ENCODE measurements at regions not wholly inside any gene's neighbourhood (a gene's known extent, or its start where the extent isn't known, plus 50 kb on each side); places are given as distances from the start of the nearest gene placed in this dataset.

DNA sequence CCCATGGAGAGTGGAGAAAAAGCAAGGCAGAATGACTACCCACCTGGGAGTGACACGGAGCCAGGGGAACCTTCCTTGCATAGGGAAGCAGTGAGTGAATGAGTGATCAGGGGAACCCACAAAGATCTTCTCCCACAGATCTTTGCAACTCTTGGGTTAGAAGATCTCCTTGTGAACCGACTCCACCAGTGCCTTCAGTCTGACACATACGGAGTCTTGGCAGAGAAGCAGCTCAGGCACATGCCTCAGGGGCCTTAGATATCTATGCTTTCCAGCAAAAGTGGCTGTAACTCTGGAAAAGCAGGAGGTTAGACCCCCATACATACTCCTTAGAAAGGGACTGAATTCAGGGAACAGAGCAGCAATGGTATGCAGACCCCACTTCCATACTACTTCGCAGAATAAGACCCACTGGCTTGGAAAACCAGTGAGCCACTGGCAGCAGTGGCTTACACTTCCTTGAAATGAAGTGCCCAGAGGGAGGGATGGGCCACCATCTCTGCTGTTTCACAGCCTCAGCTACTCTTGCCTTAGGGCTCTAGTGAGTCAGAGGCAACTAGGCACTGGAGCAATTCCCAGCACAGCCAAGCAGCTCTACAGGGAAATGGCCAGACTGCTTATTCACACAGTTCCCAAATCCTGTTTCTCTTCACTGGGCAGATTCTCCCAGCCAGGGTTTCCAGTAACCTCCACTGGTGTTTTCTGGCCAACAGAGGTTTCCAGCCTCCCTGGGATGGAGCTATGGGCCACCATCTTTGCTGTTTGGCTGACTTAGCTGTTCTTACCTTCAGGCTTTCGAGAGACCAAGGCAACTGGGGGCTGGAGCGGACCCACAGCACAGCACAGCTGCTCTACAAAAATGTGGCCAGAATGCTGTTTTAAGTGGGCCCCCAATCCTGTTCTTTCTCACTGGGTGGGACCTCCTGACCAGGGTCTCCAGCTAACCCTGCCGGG is 82.8 kb upstream of the TCEAL2 start:
- no peak overlapping the region for H2AFZ ChIP-seq (ENCODE audit: low read depth)
- H3K4me3 ChIP-seq (IDR thresholded peaks at IDR 0.05; ENCODE audit: insufficient read depth, low read depth, low read length), result no peak overlapping the region
- TF ChIP-seq, protein P1, sequence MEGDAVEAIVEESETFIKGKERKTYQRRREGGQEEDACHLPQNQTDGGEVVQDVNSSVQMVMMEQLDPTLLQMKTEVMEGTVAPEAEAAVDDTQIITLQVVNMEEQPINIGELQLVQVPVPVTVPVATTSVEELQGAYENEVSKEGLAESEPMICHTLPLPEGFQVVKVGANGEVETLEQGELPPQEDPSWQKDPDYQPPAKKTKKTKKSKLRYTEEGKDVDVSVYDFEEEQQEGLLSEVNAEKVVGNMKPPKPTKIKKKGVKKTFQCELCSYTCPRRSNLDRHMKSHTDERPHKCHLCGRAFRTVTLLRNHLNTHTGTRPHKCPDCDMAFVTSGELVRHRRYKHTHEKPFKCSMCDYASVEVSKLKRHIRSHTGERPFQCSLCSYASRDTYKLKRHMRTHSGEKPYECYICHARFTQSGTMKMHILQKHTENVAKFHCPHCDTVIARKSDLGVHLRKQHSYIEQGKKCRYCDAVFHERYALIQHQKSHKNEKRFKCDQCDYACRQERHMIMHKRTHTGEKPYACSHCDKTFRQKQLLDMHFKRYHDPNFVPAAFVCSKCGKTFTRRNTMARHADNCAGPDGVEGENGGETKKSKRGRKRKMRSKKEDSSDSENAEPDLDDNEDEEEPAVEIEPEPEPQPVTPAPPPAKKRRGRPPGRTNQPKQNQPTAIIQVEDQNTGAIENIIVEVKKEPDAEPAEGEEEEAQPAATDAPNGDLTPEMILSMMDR (conservative IDR thresholded peaks at IDR 0.05; ENCODE audit: low read depth, low read length), result no peak
- H3K27me3 ChIP-seq (ENCODE audit: insufficient read depth, low read depth), result no peaks in the 10 kb centered on the region
- H3K79me2 ChIP-seq (ENCODE audit: insufficient read depth, low read depth), result no peaks in the 10 kb centered on the region
- no peaks in the 10 kb centered on the region for H4K20me1 ChIP-seq (ENCODE audit: insufficient read depth)
- H3K9ac ChIP-seq, result no peak overlapping the region
- no peak overlapping the region for H3K27ac ChIP-seq
- H3K4me1 ChIP-seq (ENCODE audit: low read depth, poor library complexity, severe bottlenecking), result no peaks in the 10 kb centered on the region
- no peaks in the 10 kb centered on the region for H3K36me3 ChIP-seq (ENCODE audit: insufficient read depth)
- no peak overlapping the region for H3K4me2 ChIP-seq

DNA sequence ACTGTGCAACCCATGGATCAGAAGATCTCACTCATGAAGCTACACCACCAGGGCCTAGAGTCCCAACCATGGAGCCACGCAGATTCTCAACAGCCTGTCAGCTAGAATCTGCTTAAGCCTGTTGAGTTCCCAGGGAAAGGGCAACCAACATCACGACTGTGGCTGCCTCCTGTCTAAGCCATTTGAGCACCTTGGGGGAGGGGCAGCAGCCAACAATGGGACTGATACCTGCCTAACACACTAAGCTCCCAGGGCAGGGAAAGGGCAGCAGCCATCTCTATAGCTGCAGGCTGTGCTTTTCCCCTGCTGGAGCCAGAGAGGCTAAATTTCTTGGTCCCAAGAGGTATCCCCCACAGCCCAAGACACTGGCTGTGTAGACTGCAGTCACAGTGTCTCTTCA is 96.5 kb upstream of the TCEAL2 start:
- H3K4me1 ChIP-seq (ENCODE audit: low read depth, poor library complexity, severe bottlenecking), result no peaks in the 10 kb centered on the region
- H3K4me2 ChIP-seq, result no peak overlapping the region
- no peaks in the 10 kb centered on the region for H3K79me2 ChIP-seq (ENCODE audit: insufficient read depth, low read depth)
- no peak overlapping the region for H2AFZ ChIP-seq (ENCODE audit: low read depth)
- H3K27ac ChIP-seq, result no peak overlapping the region
- no peak overlapping the region for H3K9ac ChIP-seq
- TF ChIP-seq, protein P1 (conservative IDR thresholded peaks at IDR 0.05; ENCODE audit: low read depth, low read length), result no peak
- H3K27me3 ChIP-seq (ENCODE audit: insufficient read depth, low read depth), result no peaks in the 10 kb centered on the region
- no peaks in the 10 kb centered on the region for H4K20me1 ChIP-seq (ENCODE audit: insufficient read depth)
- no peak overlapping the region for H3K4me3 ChIP-seq (IDR thresholded peaks at IDR 0.05; ENCODE audit: insufficient read depth, low read depth, low read length)
- H3K36me3 ChIP-seq (ENCODE audit: insufficient read depth), result no peaks in the 10 kb centered on the region

DNA sequence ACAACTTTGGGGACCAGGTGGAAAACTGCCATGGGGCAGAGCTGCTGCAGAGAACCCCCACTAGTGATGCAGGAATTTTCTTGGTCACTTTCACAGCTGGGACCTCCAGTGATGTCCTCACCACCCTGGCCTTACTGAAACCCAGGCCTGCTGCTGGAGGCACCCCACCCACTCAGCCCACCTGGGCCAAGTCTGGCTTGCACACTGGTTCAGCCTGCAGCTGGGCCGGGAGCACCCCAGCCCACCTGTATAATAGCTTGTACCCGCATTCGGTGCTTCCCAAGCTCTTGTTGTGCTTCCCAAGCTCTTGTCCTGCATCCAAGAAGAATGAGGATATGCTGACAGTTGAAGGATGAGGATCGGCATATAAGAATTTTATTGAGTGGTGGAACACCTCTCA is 86.4 kb upstream of the ZMAT1 start:
- H3K4me1 ChIP-seq (ENCODE audit: low read depth, poor library complexity, severe bottlenecking), result no peaks in the 10 kb centered on the region
- H3K27me3 ChIP-seq (ENCODE audit: insufficient read depth, low read depth), result no peaks in the 10 kb centered on the region
- no peaks in the 10 kb centered on the region for H3K79me2 ChIP-seq (ENCODE audit: insufficient read depth, low read depth)
- H4K20me1 ChIP-seq (ENCODE audit: insufficient read depth), result no peaks in the 10 kb centered on the region
- no peak overlapping the region for H3K4me3 ChIP-seq (IDR thresholded peaks at IDR 0.05; ENCODE audit: insufficient read depth, low read depth, low read length)
- TF ChIP-seq, protein P1 (conservative IDR thresholded peaks at IDR 0.05; ENCODE audit: low read depth, low read length), result no peak
- no peak overlapping the region for H3K9ac ChIP-seq
- H3K27ac ChIP-seq, result no peak overlapping the region
- H2AFZ ChIP-seq (ENCODE audit: low read depth), result no peak overlapping the region
- no peaks in the 10 kb centered on the region for H3K36me3 ChIP-seq (ENCODE audit: insufficient read depth)
- no peak overlapping the region for H3K4me2 ChIP-seq

DNA sequence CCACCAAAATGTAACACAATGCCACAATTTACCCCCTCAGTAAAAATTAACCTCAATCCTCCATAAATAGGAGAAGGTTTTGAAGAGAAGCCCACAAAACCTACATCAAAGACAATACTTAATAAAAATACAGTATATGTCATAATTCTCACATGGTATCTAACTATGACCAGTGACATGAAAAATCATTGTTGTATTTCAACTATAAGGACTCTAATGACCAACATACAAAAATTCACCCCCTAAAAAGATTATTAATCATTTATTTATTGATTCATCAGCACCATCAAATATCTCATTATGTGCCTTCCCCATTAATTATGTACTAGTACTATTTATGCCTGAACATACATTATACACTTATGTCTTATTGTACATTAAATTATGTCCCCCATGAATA is 77.1 kb upstream of the ZMAT1 start:
- H3K4me1 ChIP-seq (ENCODE audit: low read depth, poor library complexity, severe bottlenecking), result no peaks in the 10 kb centered on the region
- no peak overlapping the region for H3K27ac ChIP-seq
- H3K4me3 ChIP-seq (IDR thresholded peaks at IDR 0.05; ENCODE audit: insufficient read depth, low read depth, low read length), result no peak overlapping the region
- H2AFZ ChIP-seq (ENCODE audit: low read depth), result no peak overlapping the region
- no peaks in the 10 kb centered on the region for H3K79me2 ChIP-seq (ENCODE audit: insufficient read depth, low read depth)
- H3K27me3 ChIP-seq (ENCODE audit: insufficient read depth, low read depth), result no peaks in the 10 kb centered on the region
- no peak overlapping the region for H3K4me2 ChIP-seq
- H3K9ac ChIP-seq, result no peak overlapping the region
- TF ChIP-seq, protein P1 (conservative IDR thresholded peaks at IDR 0.05; ENCODE audit: low read depth, low read length), result no peak
- H4K20me1 ChIP-seq (ENCODE audit: insufficient read depth), result no peaks in the 10 kb centered on the region
- no peaks in the 10 kb centered on the region for H3K36me3 ChIP-seq (ENCODE audit: insufficient read depth)

Data from KMS-11 (cell line).